Sigmoid colon (tissue), 4 donors: ENCODE measurements at regions not wholly inside any gene's neighbourhood (a gene's known extent, or its start where the extent isn't known, plus 50 kb on each side); places are given as distances from the start of the nearest gene placed in this dataset.

Experiments used
- CTCF ChIP-seq, 4 experiments: fragments of 450-650 bp in 3 of 4; fragments of 200-600 bp in 1 of 4; IDR thresholded peaks; one replicate each; pipeline ENCODE4 v1.5.1; 2016 to 2019; ENCODE audit warnings: antibody characterized with exemption in 4 of 4, mild to moderate bottlenecking in 3 of 4, moderate library complexity in 2 of 4
- EP300 ChIP-seq, 4 donors: sonication (generic); formaldehyde crosslinking; IDR thresholded peaks; one replicate each; pipeline ENCODE4 v1.6.1; 2017; ENCODE audit warnings: antibody characterized with exemption in 4 of 4
- POLR2A ChIP-seq, 2 donors: fragments of 450-650 bp; IDR thresholded peaks; one replicate each; pipeline ENCODE4 v1.6.1; 2016; ENCODE audit warnings: antibody characterized with exemption in 2 of 2, mild to moderate bottlenecking in 2 of 2, moderate library complexity in 2 of 2
- POLR2AphosphoS5 ChIP-seq, 4 donors: sonication (generic); formaldehyde crosslinking; IDR thresholded peaks; one replicate each; pipeline ENCODE4 v1.6.1; 2017; ENCODE audit warnings: antibody characterized with exemption in 4 of 4

- TF ChIP-seq CTCF (IDR thresholded peaks at IDR 0.05) (no peak), POLR2AphosphoS5 (IDR thresholded peaks at IDR 0.05) (peak in 3 of 4 donors; percentile 44 to 69 (median 56)), POLR2A (IDR thresholded peaks at IDR 0.05) (no peak), EP300 (IDR thresholded peaks at IDR 0.05) (peak in 2 of 4 donors; percentile 26 to 62)
Measured at GRCh38 chr2:100214265-100214971, 72.0 kb upstream of the AFF3 start.
